ENCODE measurements at regions not wholly inside any gene's neighbourhood (a gene's known extent, or its start where the extent isn't known, plus 50 kb on each side); places are given as distances from the start of the nearest gene placed in this dataset.
"Not testable (repeated sequence)": the region's sequence is repeated elsewhere in the genome, so short reads cannot be mapped to it uniquely, and the experiment has no call there.

- peaks cover 0 to 2% (median 0%) of the 10 kb centered on the region in 5 experiments for H3K9me3 ChIP-seq (ENCODE audit: control extremely low read depth in 1 of 5, control insufficient read depth in 4 of 5, insufficient read depth in 2 of 5, low read depth in 1 of 5, low read length in 4 of 5)
- no peaks in the 10 kb centered on the region for H3K27me3 ChIP-seq (replicated peaks in 2 of 5; ENCODE audit: control insufficient read depth in 4 of 5, insufficient read depth in 5 of 5, low read length in 4 of 5)
- no peaks in the 10 kb centered on the region for H3K4me1 ChIP-seq (ENCODE audit: control extremely low read depth in 1 of 4, control insufficient read depth in 4 of 4, insufficient read depth in 4 of 4, low read length in 3 of 4)
- H3K27ac ChIP-seq (ENCODE audit: insufficient read depth in 1 of 2, low read depth in 1 of 2, low read length in 2 of 2, poor library complexity in 1 of 2, severe bottlenecking in 2 of 2): no peak overlapping the region
- ChIA-PET POLR2A (no interaction called here), CTCF (no interaction called here)
- no peak for DNase-seq
- no peak overlapping the region for H3K4me3 ChIP-seq (ENCODE audit: control insufficient read depth in 1 of 7, extremely low read depth in 1 of 7, insufficient read depth in 4 of 7, low read depth in 2 of 7, low read length in 6 of 7)
- no peaks in the 10 kb centered on the region for H3K36me3 ChIP-seq (ENCODE audit: control insufficient read depth in 4 of 4, insufficient read depth in 4 of 4, low read length in 3 of 4)
- WGBS (ENCODE audit: insufficient coverage): 100% methylated on average over 3 of the region's 8 CpGs
Observed at GRCh38 chr21:16117851-16118590, 388.2 kb downstream of the USP25 start.

GRCh38 chr21:16124378-16125138 lies 394.8 kb downstream of the USP25 start:
- Histone ChIP-seq H3K4me3 (ENCODE audit: control insufficient read depth in 1 of 7, extremely low read depth in 1 of 7, insufficient read depth in 4 of 7, low read depth in 2 of 7, low read length in 6 of 7) (no peak overlapping the region), H3K4me1 (ENCODE audit: control extremely low read depth in 1 of 4, control insufficient read depth in 4 of 4, insufficient read depth in 4 of 4, low read length in 3 of 4) (no peaks in the 10 kb centered on the region), H3K27me3 (replicated peaks in 2 of 5; ENCODE audit: control insufficient read depth in 4 of 5, insufficient read depth in 5 of 5, low read length in 4 of 5) (no peaks in the 10 kb centered on the region), H3K36me3 (ENCODE audit: control insufficient read depth in 4 of 4, insufficient read depth in 4 of 4, low read length in 3 of 4) (no peaks in the 10 kb centered on the region), H3K27ac (ENCODE audit: insufficient read depth in 1 of 2, low read depth in 1 of 2, low read length in 2 of 2, poor library complexity in 1 of 2, severe bottlenecking in 2 of 2) (no peak overlapping the region), H3K9me3 (ENCODE audit: control extremely low read depth in 1 of 5, control insufficient read depth in 4 of 5, insufficient read depth in 2 of 5, low read depth in 1 of 5, low read length in 4 of 5) (no peaks in the 10 kb centered on the region)
- CTCF ChIA-PET: no interaction called here
- WGBS (ENCODE audit: insufficient coverage): 100% methylated on average over 1 of the region's 5 CpGs
- POLR2A ChIA-PET: no interaction called here
- DNase-seq: no peak

DNA sequence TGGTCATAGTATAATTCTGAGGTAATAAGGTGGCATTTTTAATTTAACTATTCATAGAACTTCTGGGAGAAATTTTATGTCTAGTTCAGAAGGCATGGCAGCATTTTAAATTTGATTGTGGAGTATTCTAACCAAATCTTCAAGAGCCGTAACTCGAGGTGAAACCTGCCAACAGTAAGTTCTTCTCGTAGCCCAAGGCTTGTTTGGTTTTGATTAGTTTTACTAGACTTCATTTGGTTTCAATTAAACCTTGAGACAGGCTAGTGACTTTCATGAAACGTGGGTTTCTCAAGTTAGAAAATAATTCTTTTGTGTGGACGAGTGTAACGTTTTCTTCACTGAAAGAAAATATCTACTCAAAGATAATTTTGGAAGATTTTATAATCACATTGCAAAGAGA lies 395.5 kb downstream of the USP25 start:
- ChIA-PET CTCF (no interaction called here), POLR2A (no interaction called here)
- Histone ChIP-seq H3K4me3 (ENCODE audit: control insufficient read depth in 1 of 7, extremely low read depth in 1 of 7, insufficient read depth in 4 of 7, low read depth in 2 of 7, low read length in 6 of 7) (no peak overlapping the region), H3K27me3 (replicated peaks in 2 of 5; ENCODE audit: control insufficient read depth in 4 of 5, insufficient read depth in 5 of 5, low read length in 4 of 5) (no peaks in the 10 kb centered on the region), H3K9me3 (ENCODE audit: control extremely low read depth in 1 of 5, control insufficient read depth in 4 of 5, insufficient read depth in 2 of 5, low read depth in 1 of 5, low read length in 4 of 5) (no peaks in the 10 kb centered on the region), H3K27ac (ENCODE audit: insufficient read depth in 1 of 2, low read depth in 1 of 2, low read length in 2 of 2, poor library complexity in 1 of 2, severe bottlenecking in 2 of 2) (no peak overlapping the region), H3K4me1 (ENCODE audit: control extremely low read depth in 1 of 4, control insufficient read depth in 4 of 4, insufficient read depth in 4 of 4, low read length in 3 of 4) (no peaks in the 10 kb centered on the region), H3K36me3 (ENCODE audit: control insufficient read depth in 4 of 4, insufficient read depth in 4 of 4, low read length in 3 of 4) (no peaks in the 10 kb centered on the region)
- DNase-seq: no peak
- whole genome bisulfite sequencing (ENCODE audit: insufficient coverage): 100% methylated on average over 2 of the region's 6 CpGs

DNA sequence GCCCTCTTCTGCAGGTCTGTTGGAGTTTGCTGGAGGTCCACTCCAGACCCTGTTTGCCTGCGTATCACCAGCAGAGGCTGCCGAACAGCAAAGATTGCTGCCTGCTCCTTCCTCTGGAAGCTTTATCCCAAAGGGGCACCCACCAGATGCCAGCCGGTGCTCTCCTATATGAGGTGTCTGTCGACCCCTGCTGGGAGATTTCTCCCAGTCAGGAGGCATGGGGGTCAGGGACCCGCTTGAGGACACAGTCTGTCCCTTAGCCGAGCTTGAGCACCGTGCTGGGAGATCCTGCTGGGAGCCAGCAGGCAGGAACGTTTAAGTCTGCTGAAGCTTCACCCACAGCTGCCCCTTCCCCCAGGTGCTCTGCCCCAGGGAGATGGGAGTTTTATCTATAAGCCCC lies 402.7 kb downstream of the USP25 start:
- H3K4me3 ChIP-seq (ENCODE audit: control insufficient read depth in 1 of 7, extremely low read depth in 1 of 7, insufficient read depth in 4 of 7, low read depth in 2 of 7, low read length in 6 of 7); H3K36me3 ChIP-seq (ENCODE audit: control insufficient read depth in 4 of 4, insufficient read depth in 4 of 4, low read length in 3 of 4); H3K9me3 ChIP-seq (ENCODE audit: control extremely low read depth in 1 of 5, control insufficient read depth in 4 of 5, insufficient read depth in 2 of 5, low read depth in 1 of 5, low read length in 4 of 5); H3K4me1 ChIP-seq (ENCODE audit: control extremely low read depth in 1 of 4, control insufficient read depth in 4 of 4, insufficient read depth in 4 of 4, low read length in 3 of 4); DNase-seq; H3K27me3 ChIP-seq (replicated peaks in 2 of 5; ENCODE audit: control insufficient read depth in 4 of 5, insufficient read depth in 5 of 5, low read length in 4 of 5); CTCF ChIA-PET; H3K27ac ChIP-seq (ENCODE audit: insufficient read depth in 1 of 2, low read depth in 1 of 2, low read length in 2 of 2, poor library complexity in 1 of 2, severe bottlenecking in 2 of 2); POLR2A ChIA-PET: not testable (repeated sequence)
- WGBS (ENCODE audit: insufficient coverage): 98% methylated on average over 8 of the region's 8 CpGs

GRCh38 chr21:16133248-16133647 lies 403.5 kb downstream of the USP25 start:
- Histone ChIP-seq H3K4me1 (ENCODE audit: control extremely low read depth in 1 of 4, control insufficient read depth in 4 of 4, insufficient read depth in 4 of 4, low read length in 3 of 4) (no peaks in the 10 kb centered on the region), H3K36me3 (ENCODE audit: control insufficient read depth in 4 of 4, insufficient read depth in 4 of 4, low read length in 3 of 4) (no peaks in the 10 kb centered on the region), H3K27me3 (replicated peaks in 2 of 5; ENCODE audit: control insufficient read depth in 4 of 5, insufficient read depth in 5 of 5, low read length in 4 of 5) (no peaks in the 10 kb centered on the region), H3K27ac (ENCODE audit: insufficient read depth in 1 of 2, low read depth in 1 of 2, low read length in 2 of 2, poor library complexity in 1 of 2, severe bottlenecking in 2 of 2) (no peak overlapping the region), H3K4me3 (ENCODE audit: control insufficient read depth in 1 of 7, extremely low read depth in 1 of 7, insufficient read depth in 4 of 7, low read depth in 2 of 7, low read length in 6 of 7) (no peak overlapping the region), H3K9me3 (ENCODE audit: control extremely low read depth in 1 of 5, control insufficient read depth in 4 of 5, insufficient read depth in 2 of 5, low read depth in 1 of 5, low read length in 4 of 5) (peaks cover 0 to 1% (median 0%) of the 10 kb centered on the region in 5 experiments)
- ChIA-PET CTCF (no interaction called here), POLR2A (no interaction called here)
- no peak for DNase-seq
- 99% methylated on average over 8 of the region's 11 CpGs for WGBS (ENCODE audit: insufficient coverage)

DNA sequence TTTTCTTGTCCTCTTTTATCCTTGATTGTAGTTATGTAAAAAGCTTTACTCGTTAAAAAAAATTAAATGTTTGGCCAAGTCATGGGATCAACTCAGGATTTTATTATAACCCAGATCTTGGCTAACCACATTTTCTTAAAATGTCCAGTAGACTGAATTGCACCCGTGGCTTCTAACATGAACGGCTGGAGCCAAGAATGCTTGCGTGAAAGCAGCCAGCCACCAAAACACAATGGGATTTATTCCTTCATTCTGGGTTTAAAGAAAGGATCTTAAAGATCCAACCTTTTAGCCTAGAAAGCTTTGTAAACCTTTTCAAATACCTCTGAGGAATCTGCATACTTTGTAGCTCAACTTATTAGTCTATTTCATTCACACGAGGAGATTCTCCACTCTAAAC lies 404.4 kb downstream of the USP25 start:
- ChIA-PET POLR2A (no interaction called here), CTCF (interaction anchor here (0.9 kb wide), 1 partner anchor 21 kb away, joined by 4 read pairs; no protein-coding TSS in a partner anchor)
- Histone ChIP-seq H3K9me3 (ENCODE audit: control extremely low read depth in 1 of 5, control insufficient read depth in 4 of 5, insufficient read depth in 2 of 5, low read depth in 1 of 5, low read length in 4 of 5) (peaks cover 0 to 1% (median 0%) of the 10 kb centered on the region in 5 experiments), H3K36me3 (ENCODE audit: control insufficient read depth in 4 of 4, insufficient read depth in 4 of 4, low read length in 3 of 4) (no peaks in the 10 kb centered on the region), H3K4me3 (ENCODE audit: control insufficient read depth in 1 of 7, extremely low read depth in 1 of 7, insufficient read depth in 4 of 7, low read depth in 2 of 7, low read length in 6 of 7) (no peak overlapping the region), H3K27me3 (replicated peaks in 2 of 5; ENCODE audit: control insufficient read depth in 4 of 5, insufficient read depth in 5 of 5, low read length in 4 of 5) (no peaks in the 10 kb centered on the region), H3K4me1 (ENCODE audit: control extremely low read depth in 1 of 4, control insufficient read depth in 4 of 4, insufficient read depth in 4 of 4, low read length in 3 of 4) (no peaks in the 10 kb centered on the region), H3K27ac (ENCODE audit: insufficient read depth in 1 of 2, low read depth in 1 of 2, low read length in 2 of 2, poor library complexity in 1 of 2, severe bottlenecking in 2 of 2) (no peak overlapping the region)
- WGBS (ENCODE audit: insufficient coverage): 100% methylated on average over 4 of the region's 5 CpGs
- no peak for DNase-seq

DNA sequence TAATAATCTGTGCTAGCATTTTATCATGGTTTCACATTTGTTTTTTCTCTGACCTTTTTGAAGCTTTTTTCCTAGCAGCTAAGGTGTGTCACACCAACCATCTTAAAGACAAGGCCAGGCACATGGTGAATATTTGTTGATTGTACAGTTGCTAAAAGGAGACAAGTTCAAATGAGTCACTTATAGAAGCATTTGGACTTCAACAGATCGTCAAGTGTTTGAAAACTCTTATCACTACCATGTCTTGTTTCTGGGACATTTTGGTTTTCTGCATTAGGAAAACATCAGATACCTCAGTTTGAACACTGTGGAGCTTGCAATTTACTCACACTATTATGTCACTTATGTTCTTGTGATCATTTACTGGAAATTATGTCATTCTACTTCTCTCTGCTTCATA lies 407.3 kb downstream of the USP25 start:
- POLR2A ChIA-PET: no interaction called here
- CTCF ChIA-PET: no interaction called here
- peaks cover 0 to 1% (median 0%) of the 10 kb centered on the region in 5 experiments for H3K9me3 ChIP-seq (ENCODE audit: control extremely low read depth in 1 of 5, control insufficient read depth in 4 of 5, insufficient read depth in 2 of 5, low read depth in 1 of 5, low read length in 4 of 5)
- H3K4me3 ChIP-seq (ENCODE audit: control insufficient read depth in 1 of 7, extremely low read depth in 1 of 7, insufficient read depth in 4 of 7, low read depth in 2 of 7, low read length in 6 of 7): no peak overlapping the region
- H3K36me3 ChIP-seq (ENCODE audit: control insufficient read depth in 4 of 4, insufficient read depth in 4 of 4, low read length in 3 of 4): no peaks in the 10 kb centered on the region
- H3K27me3 ChIP-seq (replicated peaks in 2 of 5; ENCODE audit: control insufficient read depth in 4 of 5, insufficient read depth in 5 of 5, low read length in 4 of 5): no peaks in the 10 kb centered on the region
- WGBS (ENCODE audit: insufficient coverage): 100% methylated on average over 1 of the region's 1 CpG
- no peak for DNase-seq
- H3K4me1 ChIP-seq (ENCODE audit: control extremely low read depth in 1 of 4, control insufficient read depth in 4 of 4, insufficient read depth in 4 of 4, low read length in 3 of 4): no peaks in the 10 kb centered on the region
- H3K27ac ChIP-seq (ENCODE audit: insufficient read depth in 1 of 2, low read depth in 1 of 2, low read length in 2 of 2, poor library complexity in 1 of 2, severe bottlenecking in 2 of 2): no peak overlapping the region
